ENCODE measurements at regions not wholly inside any gene's neighbourhood (a gene's known extent, or its start where the extent isn't known, plus 50 kb on each side); places are given as distances from the start of the nearest gene placed in this dataset.
A peak's percentile ranks its signal among the peaks of the same experiment; 100 is the strongest.

- TF ChIP-seq CTCF (conservative IDR thresholded peaks at IDR 0.05) = peak; percentile 44
- peak; percentile 38 for DNase-seq
- Histone ChIP-seq H2BK120ac (ENCODE audit: low read depth, low read length, poor library complexity, severe bottlenecking) (no peak overlapping the region), H2BK5ac (ENCODE audit: insufficient read length, low read length) (no peak overlapping the region), H3K9ac (ENCODE audit: extremely low read depth, insufficient read length, low read length) (no peak overlapping the region), H3K79me1 (ENCODE audit: insufficient read depth, low read depth, low read length, poor library complexity, severe bottlenecking) (no peaks in the 10 kb centered on the region), H4K5ac (ENCODE audit: insufficient read length, low read depth, low read length) (no peak overlapping the region), H2BK20ac (ENCODE audit: low read depth, low read length, poor library complexity, severe bottlenecking) (no peak overlapping the region), H3K4ac (ENCODE audit: low read depth, low read length) (no peak overlapping the region), H3K56ac (ENCODE audit: insufficient read length, low read depth, low read length) (no peak overlapping the region), H2AK5ac (ENCODE audit: insufficient read length, low read length) (no peak overlapping the region), H2AFZ (ENCODE audit: low read length) (no peak overlapping the region), H3T11ph (ENCODE audit: low read length) (no peak overlapping the region), H3K23me2 (ENCODE audit: insufficient read length, low read depth, low read length, poor library complexity, severe bottlenecking) (no peaks in the 10 kb centered on the region), H2BK15ac (ENCODE audit: low read depth, low read length) (no peak overlapping the region), H4K20me1 (ENCODE audit: control insufficient read depth, insufficient read depth, insufficient read length) (no peaks in the 10 kb centered on the region), H3K27ac (ENCODE audit: insufficient read length, low read depth, low read length) (no peak overlapping the region), H3K18ac (ENCODE audit: insufficient read length, low read depth, low read length) (no peak overlapping the region), H4K91ac (ENCODE audit: insufficient read length, low read depth, low read length) (no peak overlapping the region), H2BK12ac (ENCODE audit: insufficient read length, low read depth, low read length) (no peak overlapping the region), H3K23ac (ENCODE audit: insufficient read length, low read depth, low read length) (no peak overlapping the region), H3K79me2 (ENCODE audit: insufficient read depth, low read length) (no peaks in the 10 kb centered on the region), H3K9me3 (ENCODE audit: control insufficient read depth, low read depth, low read length) (no peaks in the 10 kb centered on the region), H3K27me3 (ENCODE audit: insufficient read depth, low read length) (no peaks in the 10 kb centered on the region), H3K4me1 (ENCODE audit: insufficient read depth, low read length) (no peaks in the 10 kb centered on the region), H3K14ac (ENCODE audit: insufficient read depth, low read length) (no peak overlapping the region), H4K8ac (replicated peaks; ENCODE audit: insufficient read length, low read depth, low read length) (no peak overlapping the region), H3K4me2 (ENCODE audit: insufficient read depth, insufficient read length, low read length) (no peak overlapping the region)
- Mint-ChIP-seq H3K36me3 (ENCODE audit: insufficient read depth in 1 of 3, low read depth in 3 of 3) (no peaks in the 10 kb centered on the region; a peak in 1 of 7 replicates), H3K9me3 (no peaks in the 10 kb centered on the region), H3K4me1 (peaks cover 15 to 28% of the 10 kb centered on the region in 2 experiments; a peak in 3 of 4 replicates), H3K4me3 (no peak overlapping the region), H3K27ac (no peak overlapping the region), H3K27me3 (ENCODE audit: low read depth) (no peaks in the 10 kb centered on the region)
- no CpG with 5 or more reads among the region's 3 CpGs for WGBS (ENCODE audit: extremely low coverage, insufficient read length, low lambda C conversion rate)
Observed at GRCh38 chr18:56433919-56434318, 204.5 kb downstream of the TXNL1 start.
